HL-60 (cell line): ENCODE measurements at regions not wholly inside any gene's neighbourhood (a gene's known extent, or its start where the extent isn't known, plus 50 kb on each side); places are given as distances from the start of the nearest gene placed in this dataset.

Source experiments
- GABPA ChIP-seq: IDR thresholded peaks from 2 replicates; pipeline ENCODE4 v1.6.1; 2012; ENCODE audit warnings: low read depth
- TF ChIP-seq, protein P1 (sequence below): IDR thresholded peaks from one replicate; pipeline ENCODE4 v1.5.1; 2011; ENCODE audit warnings: low read length, control low read depth, inconsistent platforms; ENCODE audit not compliant: insufficient read depth

DNA sequence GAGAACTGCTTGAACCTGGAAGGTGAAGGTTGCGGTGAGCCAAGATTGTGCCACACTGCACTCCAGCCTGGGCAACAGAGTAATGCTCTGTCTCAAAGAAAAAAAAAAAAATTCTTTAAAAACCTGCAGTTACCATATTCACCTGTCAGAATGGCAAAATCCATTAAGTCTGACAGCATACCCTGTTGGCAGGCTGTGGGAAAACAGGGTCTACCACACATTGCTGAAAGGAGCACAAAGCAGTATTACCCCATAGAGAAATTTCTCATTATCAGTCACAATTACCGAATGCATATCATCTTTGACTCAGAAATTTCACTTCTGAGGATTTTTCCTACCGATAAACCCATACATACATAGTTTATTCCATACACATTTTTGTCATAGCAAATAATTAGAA, 264.1 kb upstream of the SLCO3A1 start:
- TF ChIP-seq, protein P1, sequence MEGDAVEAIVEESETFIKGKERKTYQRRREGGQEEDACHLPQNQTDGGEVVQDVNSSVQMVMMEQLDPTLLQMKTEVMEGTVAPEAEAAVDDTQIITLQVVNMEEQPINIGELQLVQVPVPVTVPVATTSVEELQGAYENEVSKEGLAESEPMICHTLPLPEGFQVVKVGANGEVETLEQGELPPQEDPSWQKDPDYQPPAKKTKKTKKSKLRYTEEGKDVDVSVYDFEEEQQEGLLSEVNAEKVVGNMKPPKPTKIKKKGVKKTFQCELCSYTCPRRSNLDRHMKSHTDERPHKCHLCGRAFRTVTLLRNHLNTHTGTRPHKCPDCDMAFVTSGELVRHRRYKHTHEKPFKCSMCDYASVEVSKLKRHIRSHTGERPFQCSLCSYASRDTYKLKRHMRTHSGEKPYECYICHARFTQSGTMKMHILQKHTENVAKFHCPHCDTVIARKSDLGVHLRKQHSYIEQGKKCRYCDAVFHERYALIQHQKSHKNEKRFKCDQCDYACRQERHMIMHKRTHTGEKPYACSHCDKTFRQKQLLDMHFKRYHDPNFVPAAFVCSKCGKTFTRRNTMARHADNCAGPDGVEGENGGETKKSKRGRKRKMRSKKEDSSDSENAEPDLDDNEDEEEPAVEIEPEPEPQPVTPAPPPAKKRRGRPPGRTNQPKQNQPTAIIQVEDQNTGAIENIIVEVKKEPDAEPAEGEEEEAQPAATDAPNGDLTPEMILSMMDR: no peak
- no peak for TF ChIP-seq GABPA
